Heart left ventricle (tissue), 16 donors: ENCODE measurements at regions not wholly inside any gene's neighbourhood (a gene's known extent, or its start where the extent isn't known, plus 50 kb on each side); places are given as distances from the start of the nearest gene placed in this dataset.

ENCODE experiments used
- ATAC-seq, 4 donors: fragments of 200-7000 bp; cut with Tn5 transposase; one replicate each; pipeline ENCODE4 v1.9.1; 2020 to 2022; ENCODE audit warnings: moderate library complexity in 4 of 4, mild to moderate bottlenecking in 3 of 4, moderate number of reproducible peaks in 1 of 4
- DNase-seq, 5 donors: peaks; one replicate each; pipeline ENCODE4 v3.0.0-alpha.2; 2020
- H3K27ac ChIP-seq, 12 donors: fragments of 200-600 bp; sonication (generic) in 4 of 12; one replicate each; pipeline versions ENCODE4 v1.5.0 to v1.8.0; 2016 to 2022; ENCODE audit warnings: mild to moderate bottlenecking in 2 of 12
- H3K27me3 ChIP-seq, 9 donors: fragments of 200-600 bp; sonication (generic) in 2 of 9; one replicate each; pipeline versions ENCODE4 v1.5.1 to v1.8.0; 2016 to 2022; ENCODE audit warnings: mild to moderate bottlenecking in 3 of 9
- H3K36me3 ChIP-seq, 9 donors: fragments of 200-600 bp; sonication (generic) in 2 of 9; one replicate each; pipeline versions ENCODE4 v1.5.0 to v1.8.0; 2018 to 2022; ENCODE audit warnings: mild to moderate bottlenecking in 2 of 9
- H3K4me1 ChIP-seq, 12 donors: fragments of 200-600 bp; sonication (generic) in 4 of 12; one replicate each; pipeline versions ENCODE4 v1.5.0 to v1.8.0; 2016 to 2022; ENCODE audit warnings: mild to moderate bottlenecking in 3 of 12
- H3K4me3 ChIP-seq, 12 donors: fragments of 200-600 bp; sonication (generic) in 4 of 12; one replicate each; pipeline versions ENCODE4 v1.5.0 to v1.8.0; 2017 to 2022; ENCODE audit warnings: mild to moderate bottlenecking in 9 of 12, moderate library complexity in 4 of 12
- H3K9me3 ChIP-seq, 12 donors: fragments of 200-600 bp; sonication (generic) in 4 of 12; one replicate each; pipeline versions ENCODE4 v1.5.0 to v1.8.0; 2016 to 2022; ENCODE audit warnings: mild to moderate bottlenecking in 1 of 12
- POLR2A ChIP-seq, 2 donors: fragments of 450-650 bp; IDR thresholded peaks; one replicate each; pipeline ENCODE4 v1.6.1; 2017; ENCODE audit warnings: antibody characterized with exemption in 2 of 2, mild to moderate bottlenecking in 2 of 2, moderate library complexity in 2 of 2
- WGBS, 4 donors: extraction: QIAGEN DNeasy Blood & Tissue Kit in 2 of 4; methylation state at CpG; one replicate each; pipeline versions ENCODE4 v1.1.5 to v1.1.7; 2013 to 2018; 5-methylcytosine and 5-hydroxymethylcytosine counted together
- intact Hi-C, 10 donors: fragments of 100-400 bp; cut with DNase I; formaldehyde crosslinking; loops; one replicate each; pipeline versions ENCODE4 v1.11.1 to v1.14.2; 2022
- TF ChIP-seq, protein P1 (sequence below), 12 donors: fragments of 200-600 bp; sonication (generic) in 4 of 12; IDR thresholded peaks; one replicate each; pipeline versions ENCODE4 v1.5.0 to v1.8.0; 2018 to 2022; ENCODE audit warnings: antibody characterized with exemption in 12 of 12, mild to moderate bottlenecking in 5 of 12
- donor health status: ischemic (EF 13 %, LVEDD 7.1; RV severe dilation, severe dysfunction).
- donor health status: healthy with polysubstance abuse.
- donor health status: DM: no; HTN: yes; CAD: no.
- donor health status: DM: no; HTN: no; CAD: no.
- donor health status: ischemic (EF 25% LVEDD 6.9; RV normal size, moderate dysfunction).
- donor health status: ischemic (EF 25% LVEDD 5.7; RV mildly dilated, moderate dysfunction).
- donor health status: healthy.
- donor health status: DM: yes; HTN: yes; CAD: no.
- donor health status: ischemic (EF 35%, LVEDD 5.7; RV mildly dilated, moderate dysfunction).
- donor health status: nonischemic (EF 11% LVEDD 7.7; RV severe dilation, severe dysfunction).
- donor health status: DM: yes; HTN: yes; CAD: no.
- donor health status: PGD.
- donor health status: ischemic (EF 29% LVEDD 5.4; RV normal size, mild dysfunction).
- donor health status: nonischemic (EF 23%, LVEDD 6.1; RV moderate dilation, normal function).

DNA sequence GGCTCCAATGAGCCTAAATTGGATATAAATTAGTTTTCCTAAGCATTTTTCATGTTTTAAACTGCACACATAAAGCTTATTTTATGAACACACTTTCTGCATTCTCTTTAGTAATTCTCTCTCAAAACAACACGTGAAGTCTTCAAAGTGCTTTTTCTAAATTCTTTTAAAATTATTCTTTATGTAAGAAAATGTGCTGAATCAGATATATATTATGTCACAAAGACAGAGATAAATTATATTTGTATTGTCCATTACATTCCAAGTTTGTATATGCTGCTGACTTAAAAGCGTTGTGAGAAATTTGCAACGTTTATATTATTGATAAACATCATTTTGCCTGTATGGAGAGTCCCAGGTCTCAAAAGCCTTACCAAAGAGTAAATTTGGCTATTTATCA is 465.2 kb downstream of the BCAT1 start:
- Histone ChIP-seq H3K4me3 (no peak overlapping the region), H3K36me3 (no peaks in the 10 kb centered on the region), H3K9me3 (no peaks in the 10 kb centered on the region), H3K27me3 (no peaks in the 10 kb centered on the region), H3K4me1 (no peaks in the 10 kb centered on the region), H3K27ac (no peak overlapping the region)
- TF ChIP-seq POLR2A (IDR thresholded peaks at IDR 0.05), result no peak
- TF ChIP-seq, protein P1, sequence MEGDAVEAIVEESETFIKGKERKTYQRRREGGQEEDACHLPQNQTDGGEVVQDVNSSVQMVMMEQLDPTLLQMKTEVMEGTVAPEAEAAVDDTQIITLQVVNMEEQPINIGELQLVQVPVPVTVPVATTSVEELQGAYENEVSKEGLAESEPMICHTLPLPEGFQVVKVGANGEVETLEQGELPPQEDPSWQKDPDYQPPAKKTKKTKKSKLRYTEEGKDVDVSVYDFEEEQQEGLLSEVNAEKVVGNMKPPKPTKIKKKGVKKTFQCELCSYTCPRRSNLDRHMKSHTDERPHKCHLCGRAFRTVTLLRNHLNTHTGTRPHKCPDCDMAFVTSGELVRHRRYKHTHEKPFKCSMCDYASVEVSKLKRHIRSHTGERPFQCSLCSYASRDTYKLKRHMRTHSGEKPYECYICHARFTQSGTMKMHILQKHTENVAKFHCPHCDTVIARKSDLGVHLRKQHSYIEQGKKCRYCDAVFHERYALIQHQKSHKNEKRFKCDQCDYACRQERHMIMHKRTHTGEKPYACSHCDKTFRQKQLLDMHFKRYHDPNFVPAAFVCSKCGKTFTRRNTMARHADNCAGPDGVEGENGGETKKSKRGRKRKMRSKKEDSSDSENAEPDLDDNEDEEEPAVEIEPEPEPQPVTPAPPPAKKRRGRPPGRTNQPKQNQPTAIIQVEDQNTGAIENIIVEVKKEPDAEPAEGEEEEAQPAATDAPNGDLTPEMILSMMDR (IDR thresholded peaks at IDR 0.05), result no peak
- ATAC-seq (no peak), DNase-seq (no peak)
- 82 to 94% (median 90%) methylated on average over 3 of the region's 3 CpGs for WGBS, 4 donors
- intact Hi-C loops, result no loop called here

DNA sequence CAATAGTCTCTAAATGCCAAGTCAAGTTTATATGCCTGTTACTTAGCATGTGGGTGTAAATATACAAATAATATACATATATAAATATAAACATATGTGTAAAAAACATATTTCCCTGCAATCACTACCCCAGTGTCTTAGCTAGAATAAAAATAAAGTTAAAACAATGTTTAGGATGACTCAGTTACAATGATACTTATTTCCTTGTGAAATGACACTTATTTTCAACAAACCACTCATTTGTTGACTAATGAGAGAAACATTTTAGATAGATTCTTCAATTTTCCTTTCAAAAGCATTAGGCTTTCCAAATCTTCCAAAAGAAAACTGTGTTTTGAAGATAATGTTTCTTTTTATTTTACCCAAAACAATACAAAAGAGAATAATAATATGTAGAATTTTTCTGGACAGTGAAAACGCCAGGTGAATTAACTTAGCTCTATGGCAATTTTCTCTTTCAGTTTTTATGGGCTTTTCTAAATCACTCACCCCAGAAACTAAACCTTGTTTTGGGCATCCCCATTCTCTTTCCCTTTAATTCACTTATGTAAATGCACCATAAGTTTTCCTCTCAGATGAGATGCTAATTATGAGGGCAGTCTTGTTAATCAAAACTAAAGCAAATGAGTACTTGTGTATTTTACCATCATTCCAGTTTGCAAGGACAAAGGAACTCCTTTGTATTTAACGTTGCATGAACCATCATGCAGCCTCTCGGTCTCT is 465.9 kb downstream of the BCAT1 start:
- Histone ChIP-seq H3K4me1 (no peaks in the 10 kb centered on the region), H3K9me3 (no peaks in the 10 kb centered on the region), H3K4me3 (no peak overlapping the region), H3K36me3 (no peaks in the 10 kb centered on the region), H3K27ac (no peak overlapping the region), H3K27me3 (no peaks in the 10 kb centered on the region)
- intact Hi-C loops, result no loop called here
- DNase-seq (no peak), ATAC-seq (no peak)
- TF ChIP-seq, protein P1 (IDR thresholded peaks at IDR 0.05), result no peak
- TF ChIP-seq POLR2A (IDR thresholded peaks at IDR 0.05), result no peak
- 80 to 85% (median 84%) methylated on average over 3 of the region's 3 CpGs for WGBS, 4 donors

DNA sequence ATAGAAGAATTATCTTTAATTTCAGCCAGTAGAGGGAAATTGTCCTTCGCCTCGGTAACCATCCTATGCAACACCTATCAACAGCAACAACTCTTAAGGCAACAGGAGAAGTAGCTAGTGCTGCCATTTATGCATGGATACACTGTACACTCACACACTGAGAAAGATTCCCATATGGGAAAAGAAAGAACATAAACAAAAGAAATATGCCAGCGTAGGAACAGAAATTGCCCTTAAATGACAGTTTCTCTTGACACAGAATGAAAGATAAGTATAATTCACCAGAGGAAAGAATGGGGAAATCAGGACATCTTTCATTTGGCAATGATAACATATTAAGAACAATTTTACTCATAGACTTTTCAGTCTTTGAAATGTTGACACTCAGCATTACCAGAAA is 466.9 kb downstream of the BCAT1 start:
- no peaks in the 10 kb centered on the region for H3K9me3 ChIP-seq
- no peak overlapping the region for H3K27ac ChIP-seq
- no peaks in the 10 kb centered on the region for H3K4me1 ChIP-seq
- TF ChIP-seq POLR2A (IDR thresholded peaks at IDR 0.05), result no peak
- TF ChIP-seq, protein P1 (IDR thresholded peaks at IDR 0.05), result no peak
- intact Hi-C loops, result no loop called here
- H3K36me3 ChIP-seq, result no peaks in the 10 kb centered on the region
- no peak overlapping the region for H3K4me3 ChIP-seq
- WGBS, 4 donors, result 89 to 94% (median 92%) methylated on average over 3 of the region's 3 CpGs
- ATAC-seq (no peak), DNase-seq (no peak)
- H3K27me3 ChIP-seq, result no peaks in the 10 kb centered on the region

GRCh38 chr12:24480766-24481449 is 468.0 kb downstream of the BCAT1 start:
- Histone ChIP-seq H3K9me3 (no peaks in the 10 kb centered on the region), H3K27me3 (no peaks in the 10 kb centered on the region), H3K4me1 (no peaks in the 10 kb centered on the region), H3K27ac (no peak overlapping the region), H3K36me3 (no peaks in the 10 kb centered on the region), H3K4me3 (no peak overlapping the region)
- DNase-seq, result no peak
- no peak for ATAC-seq
- intact Hi-C loops, result no loop called here
- 54 to 66% (median 61%) methylated on average over 5 of the region's 5 CpGs for WGBS, 4 donors
- TF ChIP-seq POLR2A (IDR thresholded peaks at IDR 0.05), result no peak
- TF ChIP-seq, protein P1 (IDR thresholded peaks at IDR 0.05), result no peak
